ENCODE measurements at regions not wholly inside any gene's neighbourhood (a gene's known extent, or its start where the extent isn't known, plus 50 kb on each side); places are given as distances from the start of the nearest gene placed in this dataset.

DNA sequence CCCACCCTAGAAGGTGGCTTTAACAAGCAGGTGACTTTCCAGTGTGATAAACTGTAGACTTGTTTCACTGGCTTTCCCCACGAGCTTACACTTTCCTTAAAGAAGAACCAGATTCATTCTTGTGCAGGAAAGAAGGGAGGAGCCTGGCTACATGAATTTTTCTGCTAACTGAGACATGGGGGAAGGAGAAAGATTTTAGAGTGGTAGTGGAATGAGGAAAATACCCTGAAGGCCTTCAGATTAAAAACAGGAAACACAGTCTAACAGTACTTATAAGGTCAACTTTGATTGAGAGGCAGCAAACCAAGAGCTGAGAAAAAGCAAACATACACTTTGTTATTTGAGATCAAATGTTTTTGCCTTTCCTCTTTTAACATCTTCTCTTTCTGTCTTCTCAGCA lies 640.9 kb upstream of the PLXNA2 start:
- H3K27ac ChIP-seq (ENCODE audit: low read length) = no peak overlapping the region

DNA sequence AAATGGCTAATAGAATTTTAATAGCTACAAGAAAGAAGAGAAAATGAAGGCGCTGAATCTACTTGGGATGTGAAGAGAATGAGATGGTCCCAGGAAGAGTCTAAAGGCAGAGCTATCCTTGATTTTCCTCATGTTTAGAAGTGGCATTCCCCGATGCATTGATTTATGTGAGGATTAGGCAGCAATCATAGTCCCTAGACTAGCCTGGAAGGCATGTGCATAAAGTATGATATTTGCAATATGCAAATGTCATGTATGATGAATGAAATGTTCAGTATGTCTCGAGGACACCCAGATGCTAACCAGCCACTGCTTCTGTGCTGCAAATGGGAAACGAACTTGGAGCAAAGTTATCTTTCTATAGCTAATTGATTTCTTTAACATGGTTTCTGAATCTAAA lies 641.5 kb upstream of the PLXNA2 start:
- Histone ChIP-seq H3K79me2 (ENCODE audit: low read length) (no peaks in the 10 kb centered on the region), H4K20me1 (ENCODE audit: insufficient read depth, low read length) (no peaks in the 10 kb centered on the region), H3K9me2 (replicated peaks; ENCODE audit: insufficient read depth, low read length) (no peaks in the 10 kb centered on the region)

More for the DNA sequence above, 640.9 kb upstream of the PLXNA2 start:
- Histone ChIP-seq H3K4me3 (ENCODE audit: low read length) (no peak overlapping the region), H3K79me2 (ENCODE audit: low read length) (no peaks in the 10 kb centered on the region), H3K27me3 (replicated peaks; ENCODE audit: insufficient read depth, low read length) (no peaks in the 10 kb centered on the region), H3K4me2 (ENCODE audit: low read depth, low read length) (peak overlapping the region; percentile 10; the same call in 1 of the 2 replicates), H3K9me3 (replicated peaks; ENCODE audit: insufficient read depth, low read length) (no peaks in the 10 kb centered on the region), H3K36me3 (replicated peaks; ENCODE audit: insufficient read depth, low read length) (no peaks in the 10 kb centered on the region), H3F3A (ENCODE audit: insufficient read depth, low read length) (0 out of 2 replicates have a peak, but pooled peaks cover 3% of the 10 kb centered on the region), H3K9ac (ENCODE audit: low read length) (no peak overlapping the region), H3K9me2 (replicated peaks; ENCODE audit: insufficient read depth, low read length) (no peaks in the 10 kb centered on the region), H2AFZ (ENCODE audit: low read length) (peak overlapping the region; percentile 7; the same call in 1 of the 2 replicates), H4K20me1 (ENCODE audit: insufficient read depth, low read length) (no peaks in the 10 kb centered on the region), H3K4me1 (ENCODE audit: low read length) (peaks cover 25% of the 10 kb centered on the region)
- TF ChIP-seq, protein P1, sequence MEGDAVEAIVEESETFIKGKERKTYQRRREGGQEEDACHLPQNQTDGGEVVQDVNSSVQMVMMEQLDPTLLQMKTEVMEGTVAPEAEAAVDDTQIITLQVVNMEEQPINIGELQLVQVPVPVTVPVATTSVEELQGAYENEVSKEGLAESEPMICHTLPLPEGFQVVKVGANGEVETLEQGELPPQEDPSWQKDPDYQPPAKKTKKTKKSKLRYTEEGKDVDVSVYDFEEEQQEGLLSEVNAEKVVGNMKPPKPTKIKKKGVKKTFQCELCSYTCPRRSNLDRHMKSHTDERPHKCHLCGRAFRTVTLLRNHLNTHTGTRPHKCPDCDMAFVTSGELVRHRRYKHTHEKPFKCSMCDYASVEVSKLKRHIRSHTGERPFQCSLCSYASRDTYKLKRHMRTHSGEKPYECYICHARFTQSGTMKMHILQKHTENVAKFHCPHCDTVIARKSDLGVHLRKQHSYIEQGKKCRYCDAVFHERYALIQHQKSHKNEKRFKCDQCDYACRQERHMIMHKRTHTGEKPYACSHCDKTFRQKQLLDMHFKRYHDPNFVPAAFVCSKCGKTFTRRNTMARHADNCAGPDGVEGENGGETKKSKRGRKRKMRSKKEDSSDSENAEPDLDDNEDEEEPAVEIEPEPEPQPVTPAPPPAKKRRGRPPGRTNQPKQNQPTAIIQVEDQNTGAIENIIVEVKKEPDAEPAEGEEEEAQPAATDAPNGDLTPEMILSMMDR (IDR thresholded peaks at IDR 0.05; ENCODE audit: low read length) = no peak
- no peak for TF ChIP-seq EZH2phosphoT487 (IDR thresholded peaks at IDR 0.05; ENCODE audit: low read length)
- TF ChIP-seq EZH2 (optimal IDR thresholded peaks at IDR 0.05; ENCODE audit: low read depth, low read length) = no peak
- peak; percentile 23 for DNase-seq

DNA sequence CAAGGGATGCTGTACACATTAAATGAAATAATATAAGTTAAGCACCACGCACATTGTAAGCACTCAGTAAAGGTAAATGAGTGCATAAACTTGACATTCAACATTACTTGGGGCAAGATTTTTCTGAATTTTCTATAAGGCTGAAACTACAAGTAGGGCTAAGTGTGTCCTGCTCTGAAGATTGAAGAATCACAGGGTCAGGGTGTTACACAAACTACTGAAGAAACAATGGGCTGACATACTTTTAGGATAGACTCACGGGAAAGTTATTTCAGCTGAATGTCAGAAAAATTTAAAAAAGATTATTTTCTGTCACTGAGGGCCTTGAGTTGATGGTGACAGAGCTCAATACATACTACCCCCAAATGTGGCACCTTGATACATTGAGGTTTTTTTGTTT lies 644.2 kb upstream of the PLXNA2 start:
- no peak for DNase-seq
- no peaks in the 10 kb centered on the region for H3K36me3 ChIP-seq (replicated peaks; ENCODE audit: insufficient read depth, low read length)
- H3K4me2 ChIP-seq (ENCODE audit: low read depth, low read length) = no peak overlapping the region
- H3F3A ChIP-seq (ENCODE audit: insufficient read depth, low read length) = 0 out of 2 replicates have a peak, but pooled peaks cover 3% of the 10 kb centered on the region
- H3K4me3 ChIP-seq (ENCODE audit: low read length) = no peak overlapping the region
- H3K9me2 ChIP-seq (replicated peaks; ENCODE audit: insufficient read depth, low read length) = no peaks in the 10 kb centered on the region
- TF ChIP-seq EZH2 (optimal IDR thresholded peaks at IDR 0.05; ENCODE audit: low read depth, low read length) (no peak), EZH2phosphoT487 (IDR thresholded peaks at IDR 0.05; ENCODE audit: low read length) (no peak)
- TF ChIP-seq, protein P1 (IDR thresholded peaks at IDR 0.05; ENCODE audit: low read length) = no peak
- no peak overlapping the region for H2AFZ ChIP-seq (ENCODE audit: low read length)
- H3K79me2 ChIP-seq (ENCODE audit: low read length) = no peaks in the 10 kb centered on the region
- H4K20me1 ChIP-seq (ENCODE audit: insufficient read depth, low read length) = no peaks in the 10 kb centered on the region
- H3K9me3 ChIP-seq (replicated peaks; ENCODE audit: insufficient read depth, low read length) = no peaks in the 10 kb centered on the region
- H3K27ac ChIP-seq (ENCODE audit: low read length) = no peak overlapping the region
- H3K9ac ChIP-seq (ENCODE audit: low read length) = no peak overlapping the region
- peaks cover 40% of the 10 kb centered on the region for H3K4me1 ChIP-seq (ENCODE audit: low read length)
- no peaks in the 10 kb centered on the region for H3K27me3 ChIP-seq (replicated peaks; ENCODE audit: insufficient read depth, low read length)

More for the DNA sequence above, 641.5 kb upstream of the PLXNA2 start:
- Histone ChIP-seq H3F3A (ENCODE audit: insufficient read depth, low read length) (0 out of 2 replicates have a peak, but pooled peaks cover 3% of the 10 kb centered on the region), H2AFZ (ENCODE audit: low read length) (no peak overlapping the region), H3K4me3 (ENCODE audit: low read length) (no peak overlapping the region), H3K9me3 (replicated peaks; ENCODE audit: insufficient read depth, low read length) (no peaks in the 10 kb centered on the region), H3K4me2 (ENCODE audit: low read depth, low read length) (no peak overlapping the region), H3K36me3 (replicated peaks; ENCODE audit: insufficient read depth, low read length) (no peaks in the 10 kb centered on the region), H3K27ac (ENCODE audit: low read length) (no peak overlapping the region), H3K4me1 (ENCODE audit: low read length) (peaks cover 25% of the 10 kb centered on the region), H3K27me3 (replicated peaks; ENCODE audit: insufficient read depth, low read length) (no peaks in the 10 kb centered on the region), H3K9ac (ENCODE audit: low read length) (no peak overlapping the region)
- TF ChIP-seq EZH2 (optimal IDR thresholded peaks at IDR 0.05; ENCODE audit: low read depth, low read length) (no peak), EZH2phosphoT487 (IDR thresholded peaks at IDR 0.05; ENCODE audit: low read length) (no peak)
- TF ChIP-seq, protein P1 (IDR thresholded peaks at IDR 0.05; ENCODE audit: low read length) = no peak
- no peak for DNase-seq

Data from MM.1S (cell line).